ENCODE measurements at regions not wholly inside any gene's neighbourhood (a gene's known extent, or its start where the extent isn't known, plus 50 kb on each side); places are given as distances from the start of the nearest gene placed in this dataset.

- intact Hi-C loops (cut with micrococcal nuclease), result no loop called here
- Histone ChIP-seq H3K14ac (replicated peaks; ENCODE audit: low read depth, low read length) (no peak overlapping the region), H3K79me1 (ENCODE audit: low read depth in 1 of 2, low read length in 2 of 2) (no peaks in the 10 kb centered on the region), H2AFZ (replicated peaks; ENCODE audit: low read length, poor library complexity) (no peak overlapping the region), H3K9ac (ENCODE audit: low read depth, low read length) (no peak overlapping the region), H2BK120ac (ENCODE audit: low read depth, low read length) (no peak overlapping the region), H2AK9ac (replicated peaks; ENCODE audit: low read depth, low read length, poor library complexity) (no peak overlapping the region), H2BK5ac (ENCODE audit: low read depth, low read length, poor library complexity, severe bottlenecking) (no peak overlapping the region), H3K4me1 (ENCODE audit: control insufficient read depth, insufficient read depth, low read length) (no peaks in the 10 kb centered on the region), H2AK5ac (ENCODE audit: low read depth, low read length) (no peak overlapping the region), H4K91ac (ENCODE audit: insufficient read depth, low read depth, low read length) (no peak overlapping the region), H4K8ac (ENCODE audit: low read depth in 2 of 2, low read length in 2 of 2) (no peak overlapping the region), H3K36me3 (ENCODE audit: control insufficient read depth, insufficient read depth, low read length) (no peaks in the 10 kb centered on the region), H3K56ac (ENCODE audit: extremely low read depth, insufficient read depth, low read length) (no peak overlapping the region), H4K5ac (ENCODE audit: low read depth, low read length) (no peak overlapping the region), H4K20me1 (ENCODE audit: insufficient read depth, low read length) (no peaks in the 10 kb centered on the region), H3K4me3 (ENCODE audit: insufficient read depth, low read depth, low read length) (no peak overlapping the region), H3K23ac (ENCODE audit: low read depth, low read length) (no peak overlapping the region), H3K9me1 (ENCODE audit: insufficient read depth, low read length) (no peaks in the 10 kb centered on the region), H3K18ac (ENCODE audit: low read depth, low read length) (no peak overlapping the region), H3K4ac (ENCODE audit: low read depth, low read length) (no peak overlapping the region), H3K27me3 (ENCODE audit: control insufficient read depth, insufficient read depth, low read length) (no peaks in the 10 kb centered on the region), H2BK15ac (ENCODE audit: low read depth, low read length) (no peak overlapping the region), H3K4me2 (ENCODE audit: low read depth, low read length) (no peak overlapping the region), H3K27ac (ENCODE audit: insufficient read depth, low read length) (no peak overlapping the region), H2BK20ac (ENCODE audit: low read depth, low read length) (no peak overlapping the region), H3K9me3 (ENCODE audit: control insufficient read depth, insufficient read depth, low read length) (no peaks in the 10 kb centered on the region; the same call in 1 of the 2 replicates)
- no TSS peak for BruUV-seq (replicated peaks)
- TF ChIP-seq USF2 (IDR thresholded peaks at IDR 0.05; ENCODE audit: low read depth, low read length) (no peak), MAFK (IDR thresholded peaks at IDR 0.05; ENCODE audit: low read depth, low read length) (no peak), RFX5 (IDR thresholded peaks at IDR 0.05; ENCODE audit: low read depth, low read length) (no peak), MAZ (IDR thresholded peaks at IDR 0.05; ENCODE audit: borderline replicate concordance, low read depth, low read length) (no peak), FOS (IDR thresholded peaks at IDR 0.05; ENCODE audit: low read depth, low read length) (no peak), MXI1 (IDR thresholded peaks at IDR 0.05; ENCODE audit: borderline replicate concordance, low read depth, low read length) (no peak), RCOR1 (IDR thresholded peaks at IDR 0.05; ENCODE audit: insufficient replicate concordance, low read length) (no peak), RAD21 (IDR thresholded peaks at IDR 0.05; ENCODE audit: low read length) (no peak), POLR2A (IDR thresholded peaks at IDR 0.05; ENCODE audit: low read depth, low read length) (no peak), SMC3 (IDR thresholded peaks at IDR 0.05; ENCODE audit: low read depth, low read length) (no peak), CTCF (conservative IDR thresholded peaks at IDR 0.05; ENCODE audit: low read depth, low read length) (no peak), BHLHE40 (IDR thresholded peaks at IDR 0.05; ENCODE audit: low read depth, low read length) (no peak), NFE2L2 (IDR thresholded peaks at IDR 0.05; ENCODE audit: low read depth, low read length) (no peak), CEBPB (IDR thresholded peaks at IDR 0.05; ENCODE audit: low read depth, low read length) (no peak), ELK1 (IDR thresholded peaks at IDR 0.05; ENCODE audit: borderline replicate concordance, low read depth, low read length) (no peak), CHD1 (IDR thresholded peaks at IDR 0.05; ENCODE audit: low read depth, low read length) (no peak)
- WGBS, 2 experiments (ENCODE audit: extremely low coverage in 2 of 2, insufficient read length in 1 of 2), result 20% methylated on average over 1 of the region's 2 CpGs; no CpG with 5 or more reads in 1 of the 2 experiments
- ChIA-PET CTCF (no interaction called here), POLR2A (ENCODE audit: unreplicated experiment) (no interaction called here)
- DNase-seq (no peak), ATAC-seq (ENCODE audit: low read depth) (no peak)
- dilution Hi-C loops (cut with HindIII; ENCODE audit: low sequenced_read_pairs, unreplicated experiment), result no loop called here
- in situ Hi-C loops (cut with MboI; ENCODE audit: low sequenced_read_pairs), result no loop called here
Measured at GRCh38 chr3:24958271-24958670, 463.6 kb upstream of the THRB start.
